ENCODE measurements at regions not wholly inside any gene's neighbourhood (a gene's known extent, or its start where the extent isn't known, plus 50 kb on each side); places are given as distances from the start of the nearest gene placed in this dataset.

GRCh38 chr5:141753143-141753970 is 71.3 kb upstream of the ARAP3 start:
- TF ChIP-seq, protein P1, sequence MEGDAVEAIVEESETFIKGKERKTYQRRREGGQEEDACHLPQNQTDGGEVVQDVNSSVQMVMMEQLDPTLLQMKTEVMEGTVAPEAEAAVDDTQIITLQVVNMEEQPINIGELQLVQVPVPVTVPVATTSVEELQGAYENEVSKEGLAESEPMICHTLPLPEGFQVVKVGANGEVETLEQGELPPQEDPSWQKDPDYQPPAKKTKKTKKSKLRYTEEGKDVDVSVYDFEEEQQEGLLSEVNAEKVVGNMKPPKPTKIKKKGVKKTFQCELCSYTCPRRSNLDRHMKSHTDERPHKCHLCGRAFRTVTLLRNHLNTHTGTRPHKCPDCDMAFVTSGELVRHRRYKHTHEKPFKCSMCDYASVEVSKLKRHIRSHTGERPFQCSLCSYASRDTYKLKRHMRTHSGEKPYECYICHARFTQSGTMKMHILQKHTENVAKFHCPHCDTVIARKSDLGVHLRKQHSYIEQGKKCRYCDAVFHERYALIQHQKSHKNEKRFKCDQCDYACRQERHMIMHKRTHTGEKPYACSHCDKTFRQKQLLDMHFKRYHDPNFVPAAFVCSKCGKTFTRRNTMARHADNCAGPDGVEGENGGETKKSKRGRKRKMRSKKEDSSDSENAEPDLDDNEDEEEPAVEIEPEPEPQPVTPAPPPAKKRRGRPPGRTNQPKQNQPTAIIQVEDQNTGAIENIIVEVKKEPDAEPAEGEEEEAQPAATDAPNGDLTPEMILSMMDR (IDR thresholded peaks at IDR 0.05; ENCODE audit: extremely low read depth, missing control alignments) = no peak
- no peak for DNase-seq (ENCODE audit: low spot score)

GRCh38 chr5:141747152-141748141 is 65.4 kb upstream of the ARAP3 start:
- TF ChIP-seq, protein P1 (IDR thresholded peaks at IDR 0.05; ENCODE audit: extremely low read depth, missing control alignments) = no peak
- DNase-seq (ENCODE audit: low spot score) = peak; percentile 56

- no peak for DNase-seq (ENCODE audit: low spot score)
- TF ChIP-seq, protein P1 (IDR thresholded peaks at IDR 0.05; ENCODE audit: extremely low read depth, missing control alignments) = no peak
Observed at GRCh38 chr5:141746395-141746794, 64.4 kb upstream of the ARAP3 start.

- TF ChIP-seq, protein P1 (IDR thresholded peaks at IDR 0.05; ENCODE audit: extremely low read depth, missing control alignments) = no peak
Observed at GRCh38 chr5:141745390-141745789, 63.4 kb upstream of the ARAP3 start.

DNA sequence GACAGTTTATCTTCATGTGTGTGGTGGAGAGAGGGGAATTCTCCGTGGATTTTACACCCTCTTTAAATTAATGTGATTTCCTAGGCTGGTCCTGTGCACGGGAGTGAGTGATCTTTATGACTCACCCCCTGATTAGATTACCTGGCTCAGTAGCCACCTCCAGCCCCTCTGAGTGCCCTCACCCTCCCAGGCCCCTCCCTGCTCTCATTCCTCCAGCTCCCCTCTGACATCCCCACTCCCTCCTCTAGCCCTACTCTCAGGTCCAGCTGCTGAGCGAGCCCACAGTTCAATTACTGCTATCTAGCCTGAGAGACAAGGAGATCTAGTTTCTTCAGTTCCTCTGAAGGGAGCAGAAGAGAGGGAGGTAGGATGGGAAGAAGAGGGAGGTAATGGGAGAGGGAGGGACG is 61.8 kb upstream of the ARAP3 start:
- TF ChIP-seq, protein P1 (IDR thresholded peaks at IDR 0.05; ENCODE audit: extremely low read depth, missing control alignments) = no peak
- no peak for DNase-seq (ENCODE audit: low spot score)

More at GRCh38 chr5:141745390-141745789, 63.4 kb upstream of the ARAP3 start:
- DNase-seq (ENCODE audit: low spot score) = no peak

DNA sequence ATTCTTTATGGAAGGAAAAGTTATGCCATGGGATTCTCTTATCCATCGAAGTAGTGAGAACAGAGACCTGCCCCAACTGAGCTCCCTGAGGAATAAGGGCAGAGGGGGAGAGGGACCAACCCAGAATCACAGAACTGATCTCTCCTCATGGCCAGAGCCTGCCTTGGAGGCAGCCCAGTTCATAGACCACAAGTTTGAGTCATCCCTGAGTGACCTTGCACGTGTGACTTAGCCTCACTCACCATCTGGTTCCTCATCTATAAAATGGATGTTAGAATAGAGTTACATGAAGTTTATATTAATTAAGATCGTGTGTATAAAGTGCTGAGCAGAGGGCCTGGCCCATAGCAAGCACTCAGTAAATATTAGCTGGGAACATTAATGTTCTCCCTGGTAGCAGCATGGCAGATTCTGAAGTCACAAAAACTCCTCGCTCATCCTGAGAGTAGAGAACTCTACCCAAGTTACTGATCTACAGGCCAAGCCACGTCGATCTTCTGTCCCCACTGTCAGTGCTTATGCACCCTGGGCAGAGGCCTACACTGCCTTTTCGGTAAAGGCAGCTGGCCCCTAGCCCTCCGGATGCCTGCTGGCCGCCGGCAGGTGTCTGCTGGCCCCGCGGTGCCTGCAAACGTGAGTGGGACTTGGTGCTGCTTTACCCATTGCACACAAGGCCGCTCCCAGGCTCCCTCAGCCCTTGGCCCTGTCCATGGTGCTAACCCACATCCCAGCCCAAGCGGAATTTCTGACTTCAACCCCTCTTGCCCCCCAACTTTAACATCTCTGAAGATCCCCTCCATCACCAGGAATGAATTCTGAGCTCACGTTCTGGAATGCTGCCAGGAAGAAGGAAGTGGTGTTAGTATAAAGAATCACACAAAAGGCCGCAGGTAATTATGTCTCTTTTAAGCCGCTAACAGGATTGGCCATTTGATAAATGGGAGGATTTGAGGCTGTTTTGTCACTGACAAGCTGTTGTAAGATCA is 61.1 kb upstream of the ARAP3 start:
- TF ChIP-seq, protein P1 (IDR thresholded peaks at IDR 0.05; ENCODE audit: extremely low read depth, missing control alignments) = no peak
- DNase-seq (ENCODE audit: low spot score) = no peak
